ENCODE measurements at regions not wholly inside any gene's neighbourhood (a gene's known extent, or its start where the extent isn't known, plus 50 kb on each side); places are given as distances from the start of the nearest gene placed in this dataset.

GRCh38 chr10:10951675-10952074 is 66.0 kb upstream of the CELF2 start:
- H3K4me1 ChIP-seq (ENCODE audit: control insufficient read depth in 1 of 2, insufficient read depth in 2 of 2, low read length in 2 of 2), result no peaks in the 10 kb centered on the region
- no peak overlapping the region for H2AFZ ChIP-seq (ENCODE audit: low read depth, low read length, poor library complexity, severe bottlenecking)
- ChIA-PET POLR2A (no interaction called here), CTCF (no interaction called here), RAD21 (ENCODE audit: low non-redundant PET in 1 of 2, low total read pairs in 2 of 2, uncharacterized antibody in 2 of 2, unreplicated experiment in 2 of 2) (no interaction called here)
- intact Hi-C loops (cut with micrococcal nuclease), result no loop called here
- no peaks in the 10 kb centered on the region for H3K27me3 ChIP-seq (ENCODE audit: insufficient read depth, low read length)
- H3K9me3 ChIP-seq (ENCODE audit: control insufficient read depth in 1 of 2, insufficient read depth in 1 of 2, low read depth in 1 of 2, low read length in 2 of 2), result peaks cover 0 to 19% of the 10 kb centered on the region in 2 experiments; a peak in 2 of 4 replicates
- H3K27ac ChIP-seq (ENCODE audit: low read depth, low read length), result no peak overlapping the region
- H3K36me3 ChIP-seq (ENCODE audit: control insufficient read depth in 1 of 2, insufficient read depth in 2 of 2, low read length in 2 of 2), result no peaks in the 10 kb centered on the region
- H3K79me2 ChIP-seq (ENCODE audit: insufficient read depth, low read length), result no peaks in the 10 kb centered on the region
- TF ChIP-seq CTCF (IDR thresholded peaks at IDR 0.05 in 2 of 3, conservative IDR thresholded peaks at IDR 0.05 in 1 of 3; ENCODE audit: borderline replicate concordance in 1 of 3, insufficient read depth in 1 of 3, low read depth in 2 of 3, low read length in 2 of 3) (no peak), SRF (IDR thresholded peaks at IDR 0.05; ENCODE audit: low read depth) (no peak), SP1 (IDR thresholded peaks at IDR 0.05; ENCODE audit: low read depth) (no peak), EGR1 (IDR thresholded peaks at IDR 0.05; ENCODE audit: low read depth) (no peak), JUND (IDR thresholded peaks at IDR 0.05) (no peak), POLR2AphosphoS5 (IDR thresholded peaks at IDR 0.05; ENCODE audit: low read depth, low read length) (no peak), EZH2 (IDR thresholded peaks at IDR 0.05) (no peak), RAD21 (IDR thresholded peaks at IDR 0.05; ENCODE audit: low read depth) (no peak), REST (IDR thresholded peaks at IDR 0.05; ENCODE audit: low read depth) (no peak), SIN3A (IDR thresholded peaks at IDR 0.05; ENCODE audit: low read depth) (no peak), FOSL1 (IDR thresholded peaks at IDR 0.05; ENCODE audit: low read depth) (no peak)
- no peak overlapping the region for H3K4me3 ChIP-seq (replicated peaks in 1 of 2; ENCODE audit: low read depth in 1 of 2, low read length in 2 of 2)
- no peak for DNase-seq (ENCODE audit: low read depth, low spot score)
- H3K9ac ChIP-seq (ENCODE audit: low read length), result no peak overlapping the region
- H4K20me1 ChIP-seq (ENCODE audit: insufficient read depth), result no peaks in the 10 kb centered on the region
- ATAC-seq, result no peak
- no TSS peak for BruUV-seq (replicated peaks)
- H3K9me2 ChIP-seq (ENCODE audit: insufficient read depth), result no peaks in the 10 kb centered on the region
- H3K4me2 ChIP-seq (ENCODE audit: low read length), result no peak overlapping the region

Measured in HCT116 (cell line).